Hepatic stellate cell (primary cell): ENCODE measurements at regions not wholly inside any gene's neighbourhood (a gene's known extent, or its start where the extent isn't known, plus 50 kb on each side); places are given as distances from the start of the nearest gene placed in this dataset.

Experiments
- DNase-seq: peaks from one replicate; pipeline ENCODE4 v3.0.0; 2011; ENCODE audit warnings: low spot score

DNA sequence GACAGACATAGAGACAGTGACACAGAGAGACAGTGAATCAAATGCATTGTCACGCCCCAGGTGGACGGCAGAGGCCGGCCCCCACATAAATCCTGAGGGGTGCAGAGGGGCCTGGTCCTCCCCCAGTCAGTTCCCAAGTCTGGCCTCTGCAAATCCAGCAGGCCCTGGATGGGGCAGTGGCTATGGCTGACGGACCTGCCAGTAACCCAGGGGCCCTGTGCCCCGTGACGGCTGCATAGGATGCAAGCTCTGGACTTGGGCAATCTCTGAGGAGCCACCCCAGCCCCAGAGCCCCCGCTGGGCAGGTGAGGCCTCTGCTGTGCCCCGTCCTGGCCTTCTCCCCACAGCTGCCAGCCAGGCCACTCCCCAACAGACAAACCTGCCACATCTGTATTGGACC lies 204.5 kb downstream of the BRD1 start:
- DNase-seq: no peak

DNA sequence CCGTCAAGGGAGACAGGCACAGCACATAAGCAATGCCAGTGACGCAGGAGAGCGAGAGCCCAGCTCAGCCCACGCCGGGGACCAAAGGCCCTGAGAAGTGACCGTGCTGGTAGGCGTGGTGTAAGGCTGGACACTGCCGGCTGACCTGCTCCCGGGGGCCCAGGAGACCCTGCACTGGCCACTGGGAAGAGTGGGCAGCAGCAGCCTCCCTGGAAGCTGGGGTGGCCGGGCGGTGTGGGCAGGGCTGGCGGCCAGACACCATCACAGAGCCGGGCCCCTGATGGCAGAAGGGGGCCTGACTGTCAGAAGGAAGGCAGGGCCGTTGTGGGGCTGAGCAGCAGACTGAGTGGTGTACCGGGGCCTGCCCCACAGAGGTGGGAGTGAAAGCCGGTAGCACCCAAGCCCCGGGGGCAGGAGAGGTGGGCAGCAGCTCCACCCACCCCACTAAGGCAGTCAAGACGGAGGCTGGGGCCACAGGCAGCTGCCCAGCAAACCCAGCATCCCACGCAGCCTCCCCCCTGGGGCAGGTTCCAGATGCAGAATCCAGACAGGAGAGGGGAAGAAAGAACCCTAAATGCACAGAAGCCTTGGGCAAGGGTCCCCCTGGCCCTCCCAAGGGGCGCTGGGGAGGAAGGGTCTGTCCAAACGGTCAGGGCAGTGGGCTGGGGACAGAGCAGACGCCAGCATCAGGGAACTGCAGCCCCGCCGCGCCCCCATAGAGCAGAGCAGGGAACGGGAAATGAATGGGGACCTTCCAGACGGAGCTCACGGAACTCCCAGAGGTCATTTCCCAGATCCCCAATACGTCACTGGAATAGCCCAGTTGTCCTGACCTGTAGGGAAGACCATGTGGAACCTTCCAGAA lies 205.2 kb downstream of the BRD1 start:
- DNase-seq: no peak

DNA sequence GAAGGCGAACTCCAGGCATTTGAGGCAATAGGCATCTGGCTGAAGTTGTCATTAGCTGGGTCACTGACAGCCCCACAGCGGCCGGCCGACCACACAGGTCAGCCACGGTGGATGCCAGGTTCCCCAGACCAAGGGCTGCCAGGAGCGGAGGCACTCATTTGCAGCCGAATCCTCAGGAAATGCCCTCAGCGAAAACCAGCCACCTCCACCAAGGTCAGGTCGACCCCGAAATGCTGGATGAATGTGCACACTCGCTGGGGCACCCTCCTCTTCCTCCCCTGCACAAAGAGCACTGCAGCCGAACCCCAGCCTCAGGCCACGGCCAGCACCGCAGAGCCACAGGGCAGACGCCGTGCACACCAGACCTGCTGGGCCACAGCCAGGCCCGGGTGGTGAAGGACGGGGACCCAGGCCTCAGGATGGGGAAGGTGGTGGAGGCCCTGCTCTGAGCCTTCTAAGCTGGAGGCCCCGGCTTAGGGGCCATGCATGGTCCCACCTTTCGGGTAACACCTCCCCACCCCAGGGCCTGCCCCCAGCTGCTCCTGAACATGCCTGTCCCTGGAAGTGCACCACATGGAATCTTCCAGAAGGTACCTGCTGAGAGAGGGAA lies 206.0 kb downstream of the BRD1 start:
- no peak for DNase-seq

- no peak for DNase-seq
Observed at GRCh38 chr22:49620666-49621065, 207.0 kb downstream of the BRD1 start.

GRCh38 chr22:49620003-49620556 lies 207.6 kb downstream of the BRD1 start:
- no peak for DNase-seq

- DNase-seq: no peak
Observed at GRCh38 chr22:49619301-49619700, 208.4 kb downstream of the BRD1 start.

DNA sequence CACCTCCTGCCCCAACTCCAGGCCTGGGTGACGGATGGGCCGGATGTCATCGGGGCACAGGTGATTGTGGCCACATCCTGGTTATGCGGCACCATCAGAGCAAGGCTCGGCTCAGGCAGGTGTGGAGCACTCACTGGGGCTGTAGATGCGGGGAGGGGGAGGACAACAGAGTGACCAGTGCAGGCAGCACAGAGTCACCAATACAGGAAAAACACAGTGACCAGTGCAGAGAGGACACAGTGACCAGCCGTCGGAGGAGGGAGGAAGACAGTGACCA lies 209.1 kb downstream of the BRD1 start:
- DNase-seq: no peak

GRCh38 chr22:49617866-49618676 lies 209.6 kb downstream of the BRD1 start:
- DNase-seq: no peak

DNA sequence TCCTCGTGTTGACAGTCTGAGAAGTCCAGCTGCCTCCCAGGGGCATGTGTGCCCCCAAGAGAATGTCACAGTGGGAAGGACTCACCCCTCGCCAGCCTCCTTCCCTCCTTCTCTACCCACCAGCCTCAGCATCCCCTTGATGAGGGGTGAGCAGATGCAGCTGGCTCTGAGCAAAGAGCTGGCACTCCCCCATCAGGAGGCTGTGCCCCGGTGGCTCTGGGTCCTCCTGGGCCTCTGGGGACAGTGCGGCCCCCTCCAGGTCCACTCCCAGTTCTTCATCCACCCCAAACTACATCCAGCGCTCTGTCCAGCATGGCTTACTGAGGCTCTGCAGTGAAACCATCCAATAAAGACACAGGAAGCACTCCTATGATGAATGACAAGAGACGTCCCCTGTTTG lies 210.4 kb downstream of the BRD1 start:
- no peak for DNase-seq

DNA sequence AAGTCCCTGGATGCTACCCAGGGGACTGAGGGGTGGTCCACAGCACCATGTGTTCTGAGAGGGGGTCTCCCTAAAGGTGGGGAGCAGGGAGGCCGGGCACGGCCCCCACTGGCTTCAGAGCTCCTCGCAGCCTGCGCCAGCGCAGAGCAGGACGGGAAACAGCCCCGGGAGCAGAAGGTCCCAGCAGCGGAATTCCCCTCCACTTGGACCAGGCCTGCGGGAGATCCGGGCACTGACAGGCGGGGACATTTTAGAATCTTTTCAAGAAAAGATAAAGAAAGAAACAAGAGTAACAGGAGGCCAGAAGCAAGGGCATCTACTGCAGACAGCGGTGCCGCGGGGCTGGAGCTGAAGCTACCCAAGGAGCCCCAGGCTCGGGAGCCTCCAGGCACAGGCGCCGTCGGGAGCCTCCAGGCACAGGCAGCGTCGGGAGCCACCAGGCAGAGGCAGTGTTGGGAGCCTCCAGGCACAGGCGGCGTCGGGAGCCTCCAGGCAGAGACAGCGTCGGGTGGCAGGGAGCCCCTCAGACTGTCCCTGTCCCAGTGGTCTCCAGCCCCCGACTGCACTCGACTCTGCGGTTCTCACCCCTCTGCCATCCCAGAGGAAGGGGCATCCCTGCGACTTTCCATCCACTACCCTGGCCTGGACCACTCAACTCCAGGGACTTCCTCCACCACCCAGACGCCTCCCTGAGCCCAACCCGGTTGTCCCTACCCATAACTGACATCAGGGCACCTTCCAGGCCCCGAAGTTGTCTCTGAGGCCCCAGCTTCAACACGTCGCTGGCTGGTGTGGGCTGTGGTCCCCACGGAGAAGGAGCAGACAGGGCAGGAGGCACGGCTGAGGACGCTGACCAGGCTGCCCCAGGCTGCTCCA lies 211.1 kb downstream of the BRD1 start:
- no peak for DNase-seq

DNA sequence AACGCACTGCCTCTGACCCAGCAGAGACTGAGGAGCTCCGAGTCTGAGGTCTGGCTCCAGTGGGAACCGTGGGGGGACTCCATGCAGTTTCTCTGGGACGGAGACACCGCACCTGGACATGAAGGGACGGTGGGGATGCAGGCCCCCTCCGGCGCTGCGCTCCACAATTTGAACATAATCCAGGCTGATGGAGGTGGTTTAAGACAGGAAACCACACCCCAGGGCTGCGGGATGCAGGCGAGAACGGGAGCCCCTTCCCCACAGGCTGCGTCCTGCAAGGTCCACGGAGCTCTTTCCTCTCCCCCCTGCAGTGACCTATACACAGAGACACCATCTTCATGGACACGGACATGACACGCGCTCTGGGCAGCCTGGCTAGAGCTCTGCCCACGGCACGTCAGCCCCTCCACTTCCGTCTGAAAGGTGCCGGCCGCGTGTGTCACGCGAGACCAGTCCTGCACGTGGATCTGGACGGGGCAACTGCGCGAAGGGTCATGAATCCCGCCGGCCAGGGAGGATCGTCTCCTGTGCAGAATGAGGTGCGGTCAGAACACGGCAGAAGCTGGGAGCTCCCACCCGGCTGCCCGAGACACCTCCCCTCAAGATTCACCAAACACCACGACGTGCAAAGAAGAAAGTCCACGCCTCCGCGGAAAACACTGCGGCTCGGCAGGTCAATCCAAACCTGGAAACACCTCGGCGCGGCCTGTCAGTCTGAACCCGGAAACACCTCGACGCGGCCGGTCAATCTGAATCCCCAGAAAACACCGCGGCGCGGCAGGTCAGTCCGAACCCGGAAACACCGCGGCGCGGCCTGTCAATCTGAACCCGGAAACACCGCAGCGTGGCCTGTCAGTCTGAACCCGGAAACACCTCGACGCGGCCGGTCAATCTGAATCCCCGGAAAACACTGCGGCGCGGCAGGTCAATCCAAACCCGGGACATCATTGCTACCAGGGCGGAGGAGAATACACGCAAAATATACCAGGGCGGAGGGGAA lies 212.4 kb downstream of the BRD1 start:
- no peak for DNase-seq

- DNase-seq: no peak
Observed at GRCh38 chr22:49613511-49614270, 214.0 kb downstream of the BRD1 start.

DNA sequence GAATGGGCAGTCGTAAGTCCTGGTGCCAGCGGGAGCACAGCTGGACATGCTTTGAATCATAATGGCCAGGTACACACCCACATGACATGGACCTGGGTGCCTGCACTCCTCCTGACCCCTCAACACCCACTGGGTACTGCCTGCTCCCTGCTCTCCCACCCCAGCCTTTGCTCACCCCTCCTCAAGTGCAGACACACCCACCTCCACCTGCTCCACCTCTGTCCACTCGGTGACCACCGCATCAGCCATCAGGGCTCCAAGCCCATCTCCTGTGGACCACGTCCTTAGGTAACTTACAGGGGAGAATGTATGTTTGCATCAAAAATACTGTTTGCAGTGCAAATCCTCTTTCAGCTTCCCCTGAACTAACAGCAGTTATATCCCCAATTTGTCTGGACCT lies 214.6 kb downstream of the BRD1 start:
- DNase-seq: no peak

- DNase-seq: no peak
Observed at GRCh38 chr22:49609207-49609876, 218.3 kb downstream of the BRD1 start.

- DNase-seq: no peak
Observed at GRCh38 chr22:49608660-49609059, 219.0 kb downstream of the BRD1 start.

- no peak for DNase-seq
Observed at GRCh38 chr22:49608228-49608627, 219.4 kb downstream of the BRD1 start.

- no peak for DNase-seq
Observed at GRCh38 chr22:49607821-49608220, 219.9 kb downstream of the BRD1 start.

DNA sequence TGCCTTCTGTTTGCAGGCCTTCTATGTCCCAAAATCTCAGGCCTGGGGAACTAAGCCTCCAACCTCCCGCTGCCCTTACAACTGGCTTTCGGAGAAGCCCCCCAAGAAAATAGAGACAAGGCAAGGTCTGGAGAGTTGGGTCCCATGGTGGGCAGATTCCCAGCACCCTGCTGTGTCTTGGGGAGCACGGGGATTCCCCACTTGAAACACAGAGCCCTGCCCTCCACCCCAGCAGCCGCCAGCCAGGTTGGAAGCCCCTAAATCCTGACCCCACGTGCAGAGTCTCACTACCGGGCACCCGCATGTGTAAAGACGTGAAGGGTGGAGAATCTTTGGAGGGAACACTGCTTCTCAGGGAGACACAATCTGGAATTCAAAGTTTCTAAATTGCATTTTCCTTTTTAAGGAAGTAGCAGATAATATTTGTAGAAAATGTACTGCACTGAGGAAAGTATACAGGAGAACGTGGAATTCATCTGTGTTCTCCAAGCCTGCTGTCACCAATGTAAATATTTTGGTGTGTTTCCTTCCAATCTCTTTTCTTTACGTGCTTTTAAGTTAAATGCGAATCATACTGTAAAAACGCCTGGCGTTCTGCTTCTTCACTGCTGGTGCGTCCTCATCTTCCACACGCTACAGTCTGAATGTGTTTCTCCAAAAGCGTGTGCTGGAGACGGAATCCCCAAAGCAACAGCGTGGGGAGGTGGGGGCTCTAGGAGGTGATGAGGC lies 220.9 kb downstream of the BRD1 start:
- no peak for DNase-seq
